ENCODE measurements at regions not wholly inside any gene's neighbourhood (a gene's known extent, or its start where the extent isn't known, plus 50 kb on each side); places are given as distances from the start of the nearest gene placed in this dataset.

- TF ChIP-seq, protein P1, sequence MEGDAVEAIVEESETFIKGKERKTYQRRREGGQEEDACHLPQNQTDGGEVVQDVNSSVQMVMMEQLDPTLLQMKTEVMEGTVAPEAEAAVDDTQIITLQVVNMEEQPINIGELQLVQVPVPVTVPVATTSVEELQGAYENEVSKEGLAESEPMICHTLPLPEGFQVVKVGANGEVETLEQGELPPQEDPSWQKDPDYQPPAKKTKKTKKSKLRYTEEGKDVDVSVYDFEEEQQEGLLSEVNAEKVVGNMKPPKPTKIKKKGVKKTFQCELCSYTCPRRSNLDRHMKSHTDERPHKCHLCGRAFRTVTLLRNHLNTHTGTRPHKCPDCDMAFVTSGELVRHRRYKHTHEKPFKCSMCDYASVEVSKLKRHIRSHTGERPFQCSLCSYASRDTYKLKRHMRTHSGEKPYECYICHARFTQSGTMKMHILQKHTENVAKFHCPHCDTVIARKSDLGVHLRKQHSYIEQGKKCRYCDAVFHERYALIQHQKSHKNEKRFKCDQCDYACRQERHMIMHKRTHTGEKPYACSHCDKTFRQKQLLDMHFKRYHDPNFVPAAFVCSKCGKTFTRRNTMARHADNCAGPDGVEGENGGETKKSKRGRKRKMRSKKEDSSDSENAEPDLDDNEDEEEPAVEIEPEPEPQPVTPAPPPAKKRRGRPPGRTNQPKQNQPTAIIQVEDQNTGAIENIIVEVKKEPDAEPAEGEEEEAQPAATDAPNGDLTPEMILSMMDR (IDR thresholded peaks at IDR 0.05), result no peak
- H3K27ac ChIP-seq, result peak overlapping the region; percentile 37 to 50
Measured at GRCh38 chr4:15240764-15241163, 187.1 kb upstream of the C1QTNF7 start.

GRCh38 chr4:15242021-15242420, 185.8 kb upstream of the C1QTNF7 start:
- intact Hi-C loops (cut with DNase I), result no loop called here
- H3K27ac ChIP-seq, result no peak overlapping the region
- H3K4me3 ChIP-seq, result no peak overlapping the region
- no peaks in the 10 kb centered on the region for H3K27me3 ChIP-seq
- no peaks in the 10 kb centered on the region for H3K9me3 ChIP-seq
- no peak for DNase-seq (ENCODE audit: low spot score in 2 of 2)
- H3K4me1 ChIP-seq, result peaks cover 0 to 28% of the 10 kb centered on the region in 2 donors
- no peaks in the 10 kb centered on the region for H3K36me3 ChIP-seq
- TF ChIP-seq, protein P1 (IDR thresholded peaks at IDR 0.05), result no peak

More at GRCh38 chr4:15240764-15241163, 187.1 kb upstream of the C1QTNF7 start:
- DNase-seq (ENCODE audit: low spot score in 2 of 2), result no peak
- Histone ChIP-seq H3K36me3 (no peaks in the 10 kb centered on the region), H3K27me3 (no peaks in the 10 kb centered on the region), H3K9me3 (no peaks in the 10 kb centered on the region), H3K4me3 (no peak overlapping the region), H3K4me1 (peaks cover 0 to 37% of the 10 kb centered on the region in 2 donors)
- intact Hi-C loops (cut with DNase I), result no loop called here

- Histone ChIP-seq H3K36me3 (no peaks in the 10 kb centered on the region), H3K4me1 (peaks cover 0 to 10% of the 10 kb centered on the region in 2 donors), H3K27me3 (no peaks in the 10 kb centered on the region), H3K4me3 (no peak overlapping the region), H3K27ac (no peak overlapping the region), H3K9me3 (no peaks in the 10 kb centered on the region)
- TF ChIP-seq, protein P1 (IDR thresholded peaks at IDR 0.05), result no peak
- intact Hi-C loops (cut with DNase I), result no loop called here
- no peak for DNase-seq (ENCODE audit: low spot score in 2 of 2)
Measured at GRCh38 chr4:15244354-15244753, 183.5 kb upstream of the C1QTNF7 start.

DNA sequence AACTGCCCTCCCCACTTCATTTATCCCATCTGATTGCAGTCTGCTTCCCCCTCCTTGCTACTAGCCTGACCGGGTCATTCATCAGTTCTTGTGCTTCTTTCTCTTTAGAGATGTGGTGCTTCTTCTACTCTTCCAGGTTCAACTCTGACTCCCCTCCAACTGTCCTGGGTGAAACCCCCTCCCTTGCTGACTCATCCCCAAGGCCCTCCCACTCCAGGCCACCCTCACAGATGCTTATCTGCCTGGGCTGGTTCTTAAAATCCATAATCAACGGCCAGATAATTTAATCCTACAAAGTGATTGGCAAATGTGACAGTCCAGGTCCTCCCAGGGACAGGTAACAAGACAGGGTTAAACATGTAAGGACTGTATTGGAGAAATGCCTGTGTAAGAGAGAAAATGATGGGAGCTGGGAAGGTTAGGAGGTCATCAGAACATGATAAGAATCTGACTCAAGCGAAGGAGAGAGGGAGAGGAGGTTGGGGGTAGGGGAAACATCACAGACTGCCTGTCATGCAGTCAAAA, 182.8 kb upstream of the C1QTNF7 start:
- TF ChIP-seq, protein P1 (IDR thresholded peaks at IDR 0.05), result no peak
- Histone ChIP-seq H3K4me1 (peaks cover 0 to 3% of the 10 kb centered on the region in 2 donors), H3K27ac (no peak overlapping the region), H3K4me3 (no peak overlapping the region), H3K9me3 (no peaks in the 10 kb centered on the region), H3K36me3 (no peaks in the 10 kb centered on the region), H3K27me3 (no peaks in the 10 kb centered on the region)
- DNase-seq (ENCODE audit: low spot score in 2 of 2), result no peak
- intact Hi-C loops (cut with DNase I), result no loop called here

DNA sequence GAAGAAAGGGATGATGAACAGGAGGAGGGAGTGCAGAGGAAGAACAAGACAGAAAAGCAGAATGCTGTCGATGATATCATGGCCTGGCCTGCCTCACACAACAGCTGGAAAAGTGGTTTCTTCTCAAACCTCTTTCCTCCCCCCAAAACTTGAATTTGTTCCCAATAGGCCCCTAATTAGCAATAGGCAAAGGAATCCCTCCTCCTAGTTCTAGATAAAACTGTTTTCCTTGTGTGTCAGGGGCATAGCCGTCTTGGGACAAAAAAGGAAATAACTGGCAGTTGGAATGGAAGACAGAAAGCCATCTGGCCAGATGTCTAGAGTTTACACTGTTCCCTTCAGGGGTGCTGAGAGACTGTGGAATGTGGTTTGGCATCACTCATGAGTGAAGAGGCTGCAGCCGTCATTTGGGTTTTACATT, 177.8 kb upstream of the C1QTNF7 start:
- no peak for DNase-seq (ENCODE audit: low spot score in 2 of 2)
- Histone ChIP-seq H3K27me3 (no peaks in the 10 kb centered on the region), H3K4me1 (peaks cover 0 to 2% of the 10 kb centered on the region in 2 donors), H3K27ac (peak overlapping the region in 1 of 2 donors; percentile 73), H3K4me3 (no peak overlapping the region), H3K9me3 (no peaks in the 10 kb centered on the region), H3K36me3 (no peaks in the 10 kb centered on the region)
- TF ChIP-seq, protein P1 (IDR thresholded peaks at IDR 0.05), result no peak
- intact Hi-C loops (cut with DNase I), result no loop called here

GRCh38 chr4:15253349-15253748, 174.5 kb upstream of the C1QTNF7 start:
- no peaks in the 10 kb centered on the region for H3K27me3 ChIP-seq
- peak overlapping the region; percentile 43 to 48 for H3K27ac ChIP-seq
- intact Hi-C loops (cut with DNase I), result no loop called here
- TF ChIP-seq, protein P1 (IDR thresholded peaks at IDR 0.05), result no peak
- H3K4me1 ChIP-seq, result peaks cover 0 to 2% of the 10 kb centered on the region in 2 donors
- H3K4me3 ChIP-seq, result peak overlapping the region in 1 of 2 donors; percentile 24
- DNase-seq (ENCODE audit: low spot score in 2 of 2), result no peak
- no peaks in the 10 kb centered on the region for H3K36me3 ChIP-seq
- H3K9me3 ChIP-seq, result no peaks in the 10 kb centered on the region

Data from ascending aorta (tissue), 2 donors.